K562 (cell line): ENCODE measurements at regions not wholly inside any gene's neighbourhood (a gene's known extent, or its start where the extent isn't known, plus 50 kb on each side); places are given as distances from the start of the nearest gene placed in this dataset.

Source experiments
- DACH1 ChIP-seq: fragments of 450-650 bp; IDR thresholded peaks from 2 replicates; pipeline ENCODE4 v1.6.1; 2018; ENCODE audit not compliant: partially characterized antibody
- DPF2 ChIP-seq: fragments of 450-650 bp; IDR thresholded peaks from 2 replicates; pipeline ENCODE4 v1.6.1; 2016
- ELF1 ChIP-seq: fragments of 200-800 bp; sonication (Bioruptor generic); IDR thresholded peaks from 2 replicates; pipeline ENCODE4 v1.6.1; 2016; ENCODE audit warnings: missing genetic modification characterization, missing compliant biosample characterization
- HDAC2 ChIP-seq: fragments of 450-650 bp; IDR thresholded peaks from 2 replicates; pipeline ENCODE4 v1.6.1; 2016; ENCODE audit warnings: mild to moderate bottlenecking
- HDAC6 ChIP-seq: IDR thresholded peaks from 2 replicates; pipeline ENCODE4 v1.6.1; 2012; ENCODE audit warnings: low read depth, mild to moderate bottlenecking, control low read depth, inconsistent platforms, low read length, moderate library complexity
- KDM2B ChIP-seq: fragments of 250-450 bp; sonication (Bioruptor Pico); IDR thresholded peaks from 2 replicates; pipeline ENCODE4 v1.8.0; 2021; ENCODE audit warnings: mild to moderate bottlenecking, moderate library complexity
- LARP7 ChIP-seq: fragments of 450-650 bp; IDR thresholded peaks from 2 replicates; pipeline ENCODE4 v1.6.1; 2016
- NR0B1 ChIP-seq: fragments of 450-650 bp; IDR thresholded peaks from one replicate; pipeline ENCODE4 v1.6.1; 2018; ENCODE audit warnings: mild to moderate bottlenecking, moderate library complexity; ENCODE audit not compliant: partially characterized antibody
- NRF1 ChIP-seq, 2 experiments: fragments of 450-650 bp; IDR thresholded peaks in 1 of 2; conservative IDR thresholded peaks in 1 of 2; 2 replicates each; pipeline ENCODE4 v1.6.1; 2014; ENCODE audit warnings: mild to moderate bottlenecking in 2 of 2
- PHTF2 ChIP-seq: fragments of 250-450 bp; sonication (Bioruptor Pico); IDR thresholded peaks from 2 replicates; pipeline ENCODE4 v1.5.0; 2021; ENCODE audit warnings: mild to moderate bottlenecking
- POLR2H ChIP-seq: IDR thresholded peaks from 2 replicates; pipeline ENCODE4 v1.6.1; 2016; ENCODE audit warnings: missing genetic modification characterization, low read depth, mild to moderate bottlenecking, control low read depth, missing compliant biosample characterization, moderate library complexity
- PTRF ChIP-seq: fragments of 450-650 bp; IDR thresholded peaks from 2 replicates; pipeline ENCODE4 v1.6.1; 2016; ENCODE audit warnings: mild to moderate bottlenecking, missing genetic modification characterization, missing compliant biosample characterization
- RHOXF2B ChIP-seq: fragments of 250-450 bp; sonication (Bioruptor Pico); conservative IDR thresholded peaks from 2 replicates; pipeline ENCODE4 v1.5.1; 2021
- SMAD1 ChIP-seq: fragments of 150-350 bp; IDR thresholded peaks from 2 replicates; pipeline ENCODE4 v1.6.1; 2014; ENCODE audit warnings: low read length, low read depth; ENCODE audit not compliant: partially characterized antibody
- TBL1XR1 ChIP-seq, 2 experiments: IDR thresholded peaks; 2 replicates each; pipeline ENCODE4 v1.6.1; 2012; ENCODE audit warnings: improper control_type of control experiment in 2 of 2, low read length in 2 of 2, mild to moderate bottlenecking in 1 of 2
- XRCC4 ChIP-seq: IDR thresholded peaks from one replicate; pipeline ENCODE4 v1.6.1; 2011; ENCODE audit not compliant: insufficient read depth, insufficient read length; ENCODE audit errors: extremely low read depth
- ZBTB1 ChIP-seq: sonication (generic); formaldehyde crosslinking; IDR thresholded peaks from 2 replicates; pipeline ENCODE4 v1.8.1; 2023; ENCODE audit warnings: missing genetic modification reagents, low read depth, mild to moderate bottlenecking, borderline replicate concordance
- ZBTB11 ChIP-seq, 3 experiments: fragments of 200-800 bp in 1 of 3; fragments of 250-450 bp in 1 of 3; fragments of 450-650 bp in 1 of 3; sonication (Bioruptor Pico) in 1 of 3; sonication (Bioruptor generic) in 1 of 3; formaldehyde crosslinking in 1 of 3; IDR thresholded peaks; 2 replicates each; pipeline versions ENCODE4 v1.6.1 to v1.8.0; 2016 to 2022; ENCODE audit warnings: mild to moderate bottlenecking in 2 of 3, missing genetic modification characterization in 2 of 3, missing compliant biosample characterization in 1 of 3, moderate library complexity in 1 of 3
- ZC3H4 ChIP-seq: sonication (generic); formaldehyde crosslinking; IDR thresholded peaks from 2 replicates; pipeline ENCODE4 v1.9.0; 2021; ENCODE audit warnings: missing genetic modification reagents, borderline replicate concordance
- ZNF311 ChIP-seq: fragments of 250-450 bp; sonication (Bioruptor Pico); IDR thresholded peaks from 2 replicates; pipeline ENCODE4 v1.4.0; 2020; ENCODE audit warnings: mild to moderate bottlenecking, moderate library complexity
- ZNF436 ChIP-seq: fragments of 250-450, 450-650 bp; sonication (Bioruptor Pico); formaldehyde crosslinking; IDR thresholded peaks from 2 replicates; pipeline ENCODE4 v1.7.0; 2020; ENCODE audit warnings: mild to moderate bottlenecking
- ZNF589 ChIP-seq: fragments of 200-800 bp; sonication (Bioruptor generic); IDR thresholded peaks from 2 replicates; pipeline ENCODE4 v1.6.1; 2016; ENCODE audit warnings: low read depth, missing genetic modification characterization, missing compliant biosample characterization
- ZNF639 ChIP-seq, 2 experiments: fragments of 200-800 bp in 1 of 2; sonication (Bioruptor generic) in 1 of 2; sonication (generic) in 1 of 2; formaldehyde crosslinking in 1 of 2; IDR thresholded peaks in 1 of 2; conservative IDR thresholded peaks in 1 of 2; 2 replicates each; pipeline versions ENCODE4 v1.5.0 to v1.6.1; 2016 to 2020; ENCODE audit warnings: missing compliant biosample characterization in 1 of 2, missing genetic modification characterization in 1 of 2, missing genetic modification reagents in 1 of 2
- ZNF707 ChIP-seq: fragments of 250-450 bp; sonication (Bioruptor Pico); conservative IDR thresholded peaks from 2 replicates; pipeline ENCODE4 v1.8.0; 2022; ENCODE audit warnings: inconsistent platforms, mild to moderate bottlenecking, moderate library complexity
- ZNF785 ChIP-seq: fragments of 250-450 bp; sonication (Bioruptor Pico); IDR thresholded peaks from 2 replicates; pipeline ENCODE4 v1.4.0; 2020; ENCODE audit warnings: mild to moderate bottlenecking

- TF ChIP-seq ZBTB11 (CRISPR knock-in tag; IDR thresholded peaks at IDR 0.05): 0 out of 6 replicates have a peak, but pooled peaks of 1 of the 3 experiments have one; percentile 30
- no peak for TF ChIP-seq ZNF436 (CRISPR knock-in tag)
- 0 out of 2 replicates have a peak, but pooled peaks have one; percentile 12 for TF ChIP-seq PTRF (tag)
- TF ChIP-seq NR0B1: no peak
- TF ChIP-seq LARP7: no peak
- no peak for TF ChIP-seq TBL1XR1 (IDR thresholded peaks at IDR 0.05; ENCODE audit: low read length in 2 of 2)
- TF ChIP-seq HDAC6: no peak
- TF ChIP-seq DPF2: peak; percentile 78
- 0 out of 4 replicates have a peak, but pooled peaks of 1 of the 2 experiments have one; percentile 12 for TF ChIP-seq NRF1 (conservative IDR thresholded peaks at IDR 0.05 in 1 of 2, IDR thresholded peaks at IDR 0.05 in 1 of 2)
- no peak for TF ChIP-seq ZNF785 (CRISPR knock-in tag)
- no peak for TF ChIP-seq ZNF589 (CRISPR knock-in tag)
- peak in 1 of 2 experiments; percentile 80; a peak in 1 of 4 replicates for TF ChIP-seq ZNF639 (CRISPR knock-in tag; conservative IDR thresholded peaks at IDR 0.05 in 1 of 2, IDR thresholded peaks at IDR 0.05 in 1 of 2)
- no peak for TF ChIP-seq HDAC2
- no peak for TF ChIP-seq ZC3H4
- no peak for TF ChIP-seq RHOXF2B (CRISPR knock-in tag)
- peak; percentile 71; the same call in 1 of the 2 replicates for TF ChIP-seq ZNF311 (CRISPR knock-in tag)
- TF ChIP-seq XRCC4: no peak
- TF ChIP-seq ZBTB1 (CRISPR knock-in tag): no peak
- no peak for TF ChIP-seq POLR2H (tag)
- TF ChIP-seq ZNF707 (CRISPR knock-in tag): no peak
- TF ChIP-seq PHTF2: no peak
- no peak for TF ChIP-seq KDM2B
- no peak for TF ChIP-seq SMAD1
- TF ChIP-seq ELF1 (tag): peak; percentile 46; the same call in 1 of the 2 replicates
- no peak for TF ChIP-seq DACH1
These were observed 495.1 kb downstream of the SETD4 start (continued) for GRCh38 chr21:35565204-35565611.
